HFF-Myc (cell line): ENCODE measurements at regions not wholly inside any gene's neighbourhood (a gene's known extent, or its start where the extent isn't known, plus 50 kb on each side); places are given as distances from the start of the nearest gene placed in this dataset.
"Not testable (repeated sequence)": the region's sequence is repeated elsewhere in the genome, so short reads cannot be mapped to it uniquely, and the experiment has no call there.

ENCODE experiments used
- DNase-seq: peaks from one replicate; pipeline ENCODE4 v3.0.0-alpha.2; 2011; ENCODE audit warnings: low read depth; ENCODE audit errors: extremely low read depth
- H3K4me3 ChIP-seq: replicated peaks from 2 replicates; pipeline ENCODE4 v1.5.1; 2011; ENCODE audit warnings: low read depth, mild to moderate bottlenecking, control low read depth, low read length
- CTCF ChIP-seq: IDR thresholded peaks from 2 replicates; pipeline ENCODE4 v1.5.1; 2012; ENCODE audit warnings: mild to moderate bottlenecking, low read depth, low read length, control low read depth; ENCODE audit errors: missing control alignments

- DNase-seq = no peak
- no peak for TF ChIP-seq CTCF
Observed at GRCh38 chr5:39541920-39542319, 117.1 kb upstream of the DAB2 start.

GRCh38 chr5:39539470-39539869 lies 114.7 kb upstream of the DAB2 start:
- H3K4me3 ChIP-seq = no peak overlapping the region
- no peak for TF ChIP-seq CTCF
- no peak for DNase-seq

More at GRCh38 chr5:39541920-39542319, 117.1 kb upstream of the DAB2 start:
- H3K4me3 ChIP-seq = no peak overlapping the region

GRCh38 chr5:39534690-39535089 lies 109.9 kb upstream of the DAB2 start:
- TF ChIP-seq CTCF = no peak
- DNase-seq = no peak
- no peak overlapping the region for H3K4me3 ChIP-seq

GRCh38 chr5:39533749-39534148 lies 109.0 kb upstream of the DAB2 start:
- no peak for DNase-seq
- TF ChIP-seq CTCF = no peak
- no peak overlapping the region for H3K4me3 ChIP-seq

GRCh38 chr5:39532511-39532910 lies 107.7 kb upstream of the DAB2 start:
- no peak for DNase-seq
- TF ChIP-seq CTCF = no peak
- no peak overlapping the region for H3K4me3 ChIP-seq

GRCh38 chr5:39531306-39531705 lies 106.5 kb upstream of the DAB2 start:
- no peak for TF ChIP-seq CTCF
- no peak overlapping the region for H3K4me3 ChIP-seq
- no peak for DNase-seq

- TF ChIP-seq CTCF = no peak
- DNase-seq = no peak
- H3K4me3 ChIP-seq = no peak overlapping the region
Observed at GRCh38 chr5:39526914-39527477, 102.2 kb upstream of the DAB2 start.

- not testable (repeated sequence) for DNase-seq, H3K4me3 ChIP-seq
Observed at GRCh38 chr5:39525781-39526180, 101.0 kb upstream of the DAB2 start.
